Keratinocyte (primary cell): ENCODE measurements at regions not wholly inside any gene's neighbourhood (a gene's known extent, or its start where the extent isn't known, plus 50 kb on each side); places are given as distances from the start of the nearest gene placed in this dataset.

Source experiments
- EZH2 ChIP-seq: IDR thresholded peaks from one replicate; pipeline ENCODE4 v1.6.1; 2012; ENCODE audit warnings: inconsistent platforms, mild to moderate bottlenecking, low read length, moderate library complexity
- TF ChIP-seq, protein P1 (sequence below), 3 experiments: IDR thresholded peaks in 1 of 3; conservative IDR thresholded peaks in 1 of 3; optimal IDR thresholded peaks in 1 of 3; 2 replicates in 2 of 3; 3 replicates in 1 of 3; pipeline versions ENCODE3 to v1.5.1; 2011; ENCODE audit warnings: low read length in 3 of 3, mild to moderate bottlenecking in 3 of 3, moderate library complexity in 2 of 3, control low read depth in 1 of 3, inconsistent platforms in 1 of 3; ENCODE audit not compliant: insufficient read depth in 2 of 3; ENCODE audit errors: extremely low read depth in 1 of 3

DNA sequence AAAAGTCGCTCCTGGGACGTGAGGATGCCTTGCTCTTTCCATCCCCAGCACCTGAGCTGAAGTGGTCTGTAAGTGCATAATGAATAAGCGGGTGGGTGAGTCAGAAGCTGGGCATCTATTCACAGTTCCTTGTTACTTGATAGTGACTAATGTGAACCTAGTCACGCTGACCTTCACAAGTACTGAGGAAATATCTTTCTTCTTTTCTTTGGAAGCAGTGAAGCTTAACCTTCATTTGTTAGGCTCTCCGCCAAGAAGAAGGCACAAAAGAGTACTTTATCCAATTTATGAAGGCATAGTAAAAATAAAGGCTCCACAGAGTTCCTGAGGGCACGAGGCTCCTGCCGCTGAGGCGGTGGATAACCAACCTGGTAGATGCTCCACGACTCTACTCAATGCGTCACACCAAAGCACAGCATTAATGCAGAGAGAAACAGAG lies 475.7 kb upstream of the SLIT2 start:
- TF ChIP-seq, protein P1, sequence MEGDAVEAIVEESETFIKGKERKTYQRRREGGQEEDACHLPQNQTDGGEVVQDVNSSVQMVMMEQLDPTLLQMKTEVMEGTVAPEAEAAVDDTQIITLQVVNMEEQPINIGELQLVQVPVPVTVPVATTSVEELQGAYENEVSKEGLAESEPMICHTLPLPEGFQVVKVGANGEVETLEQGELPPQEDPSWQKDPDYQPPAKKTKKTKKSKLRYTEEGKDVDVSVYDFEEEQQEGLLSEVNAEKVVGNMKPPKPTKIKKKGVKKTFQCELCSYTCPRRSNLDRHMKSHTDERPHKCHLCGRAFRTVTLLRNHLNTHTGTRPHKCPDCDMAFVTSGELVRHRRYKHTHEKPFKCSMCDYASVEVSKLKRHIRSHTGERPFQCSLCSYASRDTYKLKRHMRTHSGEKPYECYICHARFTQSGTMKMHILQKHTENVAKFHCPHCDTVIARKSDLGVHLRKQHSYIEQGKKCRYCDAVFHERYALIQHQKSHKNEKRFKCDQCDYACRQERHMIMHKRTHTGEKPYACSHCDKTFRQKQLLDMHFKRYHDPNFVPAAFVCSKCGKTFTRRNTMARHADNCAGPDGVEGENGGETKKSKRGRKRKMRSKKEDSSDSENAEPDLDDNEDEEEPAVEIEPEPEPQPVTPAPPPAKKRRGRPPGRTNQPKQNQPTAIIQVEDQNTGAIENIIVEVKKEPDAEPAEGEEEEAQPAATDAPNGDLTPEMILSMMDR (optimal IDR thresholded peaks at IDR 0.05 in 1 of 3, IDR thresholded peaks at IDR 0.05 in 1 of 3, conservative IDR thresholded peaks at IDR 0.05 in 1 of 3; ENCODE audit: extremely low read depth in 1 of 3, insufficient read depth in 2 of 3, low read length in 3 of 3): no peak
- TF ChIP-seq EZH2: no peak
